HG03159 (cell line): ENCODE measurements at regions not wholly inside any gene's neighbourhood (a gene's known extent, or its start where the extent isn't known, plus 50 kb on each side); places are given as distances from the start of the nearest gene placed in this dataset.
A peak's percentile ranks its signal among the peaks of the same experiment; 100 is the strongest.

Experiments
- ATAC-seq: cut with Tn5 transposase; IDR thresholded peaks from one replicate; pipeline ENCODE4 v1.9.1; 2021; ENCODE audit warnings: mild to moderate bottlenecking, moderate library complexity; ENCODE audit not compliant: unreplicated experiment

DNA sequence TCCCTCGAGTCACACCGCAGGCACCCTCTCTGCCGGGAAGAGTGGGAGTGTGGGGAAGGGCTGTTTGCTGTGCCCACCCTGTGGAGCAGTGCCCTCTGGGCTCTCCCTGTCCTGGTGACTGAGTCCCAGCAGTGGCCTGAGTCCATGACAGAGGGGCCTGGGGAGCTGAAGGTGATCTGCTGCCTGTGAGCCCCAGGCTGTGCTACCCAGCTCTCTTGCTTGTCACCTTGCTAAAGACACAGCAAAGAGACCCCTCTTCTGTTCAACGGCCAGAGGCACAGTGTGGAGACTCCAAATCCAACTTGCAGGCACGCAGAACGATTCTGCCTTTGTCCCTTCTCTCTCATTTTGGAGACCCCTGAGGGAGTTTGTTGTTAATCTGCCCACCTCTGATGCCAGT is 232.6 kb downstream of the OPA1 start:
- no peak for ATAC-seq

GRCh38 chr3:193826159-193826795 is 233.3 kb downstream of the OPA1 start:
- no peak for ATAC-seq

- ATAC-seq = no peak
Measured at GRCh38 chr3:193827040-193827669, 234.1 kb downstream of the OPA1 start.

GRCh38 chr3:193827871-193828270 is 234.9 kb downstream of the OPA1 start:
- ATAC-seq = no peak

GRCh38 chr3:193828477-193828876 is 235.5 kb downstream of the OPA1 start:
- ATAC-seq = no peak

GRCh38 chr3:193829781-193830180 is 236.8 kb downstream of the OPA1 start:
- no peak for ATAC-seq

DNA sequence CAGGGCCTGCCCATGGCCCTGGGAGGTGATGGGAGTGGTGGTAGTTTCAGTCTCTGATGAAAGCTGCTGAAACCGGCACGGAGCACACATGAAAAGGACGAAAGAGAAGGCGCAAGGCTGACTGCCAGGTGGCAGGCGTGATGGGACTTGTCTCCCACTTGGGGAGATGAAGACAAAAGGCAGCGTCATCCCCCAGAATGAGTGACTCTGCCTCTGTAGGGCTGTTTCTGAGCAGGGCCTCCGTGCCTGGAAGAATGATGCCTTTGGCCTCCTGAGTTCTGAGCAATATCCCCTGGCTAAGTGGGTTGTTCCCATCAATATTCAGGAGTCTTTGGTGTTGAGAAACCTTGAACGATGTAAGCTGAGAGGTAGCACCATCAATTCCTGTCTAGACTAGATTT is 237.8 kb downstream of the OPA1 start:
- ATAC-seq = no peak

- peak; percentile 64 for ATAC-seq
Measured at GRCh38 chr3:193831495-193832455, 238.8 kb downstream of the OPA1 start.

DNA sequence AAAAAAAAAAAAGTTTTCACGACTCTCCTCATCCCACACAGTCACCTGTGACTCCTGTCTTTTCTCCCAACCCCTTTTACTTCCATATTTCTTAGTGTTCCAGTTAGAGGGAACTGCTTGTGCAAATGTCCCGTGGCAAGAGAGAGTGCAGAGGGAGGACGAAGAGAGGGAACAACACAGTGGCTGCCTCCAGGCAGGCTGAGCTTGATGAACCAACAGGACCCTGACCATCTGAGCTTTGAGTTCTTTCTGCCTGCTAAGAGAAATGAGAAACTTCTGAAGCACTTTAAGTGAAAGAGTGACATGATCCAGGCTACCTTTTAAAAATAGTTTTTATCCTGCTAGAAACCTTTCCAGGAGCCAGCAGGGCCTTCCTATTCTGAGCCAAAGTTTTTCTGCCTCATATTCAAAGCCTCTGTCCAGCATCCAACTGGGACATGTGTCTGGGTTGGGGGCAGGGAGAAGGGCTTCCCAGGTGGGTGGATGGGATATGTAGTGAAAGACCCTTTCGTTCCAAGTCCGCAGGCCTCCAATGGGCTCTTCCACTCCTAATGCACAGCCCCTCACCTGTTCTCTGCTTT is 239.9 kb downstream of the OPA1 start:
- ATAC-seq = no peak

DNA sequence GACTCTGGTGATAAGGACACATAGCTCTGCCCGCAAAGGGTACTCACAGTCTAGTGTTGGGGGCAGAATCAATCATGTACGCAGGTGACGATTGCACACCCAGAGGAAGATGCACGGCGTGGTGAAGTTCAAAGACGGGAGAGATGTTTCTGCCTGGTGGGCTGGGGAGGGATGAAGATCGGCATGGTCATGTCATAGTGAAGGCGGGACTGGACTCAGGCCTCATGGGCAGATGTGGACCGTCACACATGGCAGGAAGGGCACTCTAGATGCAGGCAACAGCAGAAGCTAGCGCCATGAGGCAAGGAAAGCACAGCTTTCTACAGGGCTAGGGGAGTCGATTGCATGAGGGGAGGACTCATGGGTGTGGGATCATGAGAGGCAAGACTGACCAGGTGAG is 240.6 kb downstream of the OPA1 start:
- ATAC-seq = no peak

- no peak for ATAC-seq
Measured at GRCh38 chr3:193835414-193835813, 242.4 kb downstream of the OPA1 start.

DNA sequence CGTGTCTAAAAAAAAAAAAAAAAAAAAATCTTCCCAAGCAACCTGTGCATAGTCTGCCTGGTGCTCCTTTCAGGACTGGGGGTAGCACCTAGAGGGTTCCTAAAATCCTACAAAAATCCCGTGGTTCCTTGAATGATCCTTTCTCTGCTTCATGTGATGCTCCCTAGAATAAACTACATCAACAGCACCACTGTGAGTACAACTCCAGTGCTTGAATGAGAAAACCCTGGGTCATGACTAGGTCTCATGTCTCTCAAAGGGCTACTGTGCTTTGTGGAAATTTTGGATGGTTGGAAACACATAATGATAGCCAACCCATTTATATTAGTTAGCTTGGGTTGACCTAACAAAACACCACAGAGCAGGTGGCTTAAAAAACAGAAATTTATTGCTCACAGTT is 243.5 kb downstream of the OPA1 start:
- no peak for ATAC-seq

DNA sequence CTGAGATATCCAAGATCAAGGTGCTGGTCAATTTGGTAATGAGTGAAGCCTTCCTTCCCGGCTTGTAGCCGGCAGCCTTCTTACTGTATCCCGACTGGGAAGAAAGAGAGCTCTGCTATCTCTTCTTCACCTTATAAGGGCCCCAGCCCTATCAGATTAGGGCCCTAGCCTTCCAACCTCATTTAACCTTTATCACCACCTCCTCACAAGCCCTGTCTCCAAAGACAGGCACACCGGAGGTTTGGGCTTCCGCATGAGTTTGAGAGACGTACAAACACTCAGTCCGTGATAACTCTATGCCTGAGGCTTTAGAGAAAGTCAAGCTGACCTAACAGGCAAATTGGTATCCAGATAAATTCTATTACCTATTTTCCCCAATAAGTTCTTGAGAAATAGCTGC is 243.9 kb downstream of the OPA1 start:
- no peak for ATAC-seq

GRCh38 chr3:193837347-193837827 is 244.4 kb downstream of the OPA1 start:
- no peak for ATAC-seq

GRCh38 chr3:193840111-193840641 is 247.2 kb downstream of the OPA1 start:
- no peak for ATAC-seq

- ATAC-seq = no peak
Measured at GRCh38 chr3:193841581-193841980, 248.6 kb downstream of the OPA1 start.

GRCh38 chr3:193842029-193842798 is 249.2 kb downstream of the OPA1 start:
- ATAC-seq = peak; percentile 84

- ATAC-seq = no peak
Measured at GRCh38 chr3:193842832-193843473, 249.9 kb downstream of the OPA1 start.

GRCh38 chr3:193843474-193844301 is 250.7 kb downstream of the OPA1 start:
- ATAC-seq = peak; percentile 59
